GM19351 (cell line): ENCODE measurements at regions not wholly inside any gene's neighbourhood (a gene's known extent, or its start where the extent isn't known, plus 50 kb on each side); places are given as distances from the start of the nearest gene placed in this dataset.

Experiments used
- ATAC-seq: cut with Tn5 transposase; IDR thresholded peaks from one replicate; pipeline ENCODE4 v1.9.1; 2021; ENCODE audit warnings: mild to moderate bottlenecking, moderate library complexity; ENCODE audit not compliant: unreplicated experiment

DNA sequence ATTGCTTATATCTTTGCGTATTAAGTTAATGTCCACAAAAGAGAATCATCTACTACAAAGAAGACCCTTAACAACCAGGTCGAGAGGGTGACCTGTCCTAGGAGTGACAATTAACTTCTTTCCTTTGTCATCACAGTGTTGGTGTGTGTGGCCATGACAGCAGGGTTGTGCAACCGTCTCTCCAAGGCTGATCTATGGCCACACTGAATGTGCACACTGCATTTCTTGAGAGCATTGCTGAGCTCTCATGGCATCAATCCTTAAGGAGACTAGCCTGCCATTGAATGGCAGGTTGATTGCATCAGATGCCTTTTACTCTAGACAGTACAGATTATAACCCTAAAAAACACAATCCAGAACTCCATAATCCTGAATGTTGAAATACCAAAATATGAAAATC, 86.5 kb upstream of the OLFM3 start:
- ATAC-seq: no peak

DNA sequence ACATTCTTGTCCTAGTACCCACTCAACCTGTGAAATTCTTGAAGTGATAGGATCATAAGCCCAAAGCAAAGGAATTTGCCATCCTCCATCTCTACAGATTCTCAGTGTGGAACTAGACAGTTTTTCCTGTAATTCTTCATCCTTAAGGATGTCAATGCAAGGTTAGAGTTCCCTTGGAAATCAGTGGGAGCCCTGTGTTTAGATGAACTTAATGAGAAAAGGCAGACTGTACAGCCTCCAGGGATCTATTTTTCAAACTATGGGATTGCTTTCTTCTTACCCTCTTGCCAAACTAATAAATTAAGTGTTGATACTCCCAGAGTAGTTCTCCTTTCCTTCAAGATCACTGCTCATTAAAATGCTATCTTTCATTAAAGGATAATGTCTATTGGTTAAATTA, 78.1 kb upstream of the OLFM3 start:
- no peak for ATAC-seq

DNA sequence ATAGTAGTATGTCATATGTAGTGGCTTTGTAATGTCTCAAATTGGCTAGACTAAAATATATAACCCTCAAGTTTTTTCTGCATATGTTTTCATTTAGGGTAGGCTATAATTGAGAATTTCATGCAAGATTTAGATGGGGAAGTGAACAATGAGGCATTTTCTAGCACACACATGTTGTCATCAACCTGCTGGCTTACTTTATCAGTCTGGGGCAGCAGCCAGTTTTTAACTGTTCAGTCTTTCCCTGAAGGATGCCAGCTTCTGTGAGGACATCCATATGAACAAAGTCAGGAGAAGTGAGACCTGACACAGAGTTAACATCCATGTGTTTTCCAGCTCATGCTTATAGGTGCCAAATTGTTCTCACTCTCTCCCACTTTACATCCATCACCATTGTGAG, 74.7 kb upstream of the OLFM3 start:
- ATAC-seq: no peak

DNA sequence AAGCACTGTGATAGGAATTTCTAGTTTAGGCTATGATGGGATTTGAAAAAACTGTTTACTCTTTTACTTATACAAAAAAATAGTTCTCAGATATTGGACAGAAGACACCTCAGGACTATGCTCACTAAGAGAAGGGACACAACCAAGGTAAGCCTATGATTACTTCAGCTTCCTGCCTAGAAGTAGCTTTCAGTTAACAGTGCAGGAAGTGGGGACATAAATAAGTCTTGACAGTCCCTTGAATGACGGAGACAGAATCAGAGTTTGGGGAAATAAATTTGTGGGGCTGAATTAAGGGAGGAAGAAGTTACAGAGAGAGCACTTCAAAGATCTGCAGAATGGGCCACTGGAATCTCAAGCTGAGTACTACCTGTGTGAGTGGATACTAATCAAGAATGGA, 53.8 kb upstream of the OLFM3 start:
- ATAC-seq: no peak

DNA sequence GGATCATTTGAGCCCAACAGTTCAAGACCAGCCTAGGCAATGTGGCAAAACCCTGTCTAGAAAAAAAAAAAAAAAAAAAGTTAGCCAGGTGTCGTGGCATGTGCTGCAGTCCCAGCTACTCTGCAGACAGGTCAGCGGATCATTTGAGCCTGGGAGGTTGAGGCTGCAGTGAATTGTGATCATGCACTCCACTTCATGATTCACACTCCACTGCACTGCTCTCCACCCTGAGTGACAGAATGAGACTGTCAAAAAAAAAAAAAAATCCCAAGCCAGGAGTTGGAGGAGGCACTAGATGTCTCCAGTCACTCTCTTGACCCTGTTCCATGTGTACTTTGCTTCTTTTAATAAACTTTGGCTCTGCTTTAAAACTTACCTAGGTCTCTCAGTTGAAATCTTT, 51.0 kb upstream of the OLFM3 start:
- no peak for ATAC-seq
